Upper lobe of right lung (tissue), 1 donor: ENCODE measurements at regions not wholly inside any gene's neighbourhood (a gene's known extent, or its start where the extent isn't known, plus 50 kb on each side); places are given as distances from the start of the nearest gene placed in this dataset.

Experiments used
- ATAC-seq: fragments of 200-7000 bp; cut with Tn5 transposase; one replicate; pipeline ENCODE4 v1.9.1; 2020; ENCODE audit warnings: mild to moderate bottlenecking, moderate library complexity
- DNase-seq: peaks from one replicate; pipeline ENCODE4 v3.0.0-alpha.2; 2020
- H3K27ac ChIP-seq: fragments of 200-600 bp; one replicate; pipeline ENCODE4 v1.8.0; 2022
- H3K27me3 ChIP-seq: fragments of 200-600 bp; one replicate; pipeline ENCODE4 v1.8.0; 2022; ENCODE audit warnings: mild to moderate bottlenecking
- H3K36me3 ChIP-seq: fragments of 200-600 bp; one replicate; pipeline ENCODE4 v1.8.0; 2022
- H3K4me1 ChIP-seq: fragments of 200-600 bp; one replicate; pipeline ENCODE4 v1.8.0; 2022
- H3K4me3 ChIP-seq: fragments of 200-600 bp; one replicate; pipeline ENCODE4 v1.8.0; 2022; ENCODE audit warnings: mild to moderate bottlenecking
- H3K9me3 ChIP-seq: fragments of 200-600 bp; one replicate; pipeline ENCODE4 v1.8.0; 2022
- CTCF ChIP-seq: fragments of 200-600 bp; IDR thresholded peaks from one replicate; pipeline ENCODE4 v1.8.0; 2022; ENCODE audit warnings: antibody characterized with exemption
- intact Hi-C: fragments of 100-400 bp; cut with DNase I; formaldehyde crosslinking; loops from one replicate; pipeline ENCODE4 v1.11.0; 2022
- donor health status: DM: no; HTN: yes; CAD: no; lungs with severe emphysema.

GRCh38 chr15:59917504-59918157, 86.5 kb upstream of the FOXB1 start:
- ATAC-seq (peak; percentile 97), DNase-seq (peak; percentile 73)
- H3K4me3 ChIP-seq, result no peak overlapping the region
- no peaks in the 10 kb centered on the region for H3K9me3 ChIP-seq
- no peak overlapping the region for H3K27ac ChIP-seq
- peaks cover 13% of the 10 kb centered on the region for H3K27me3 ChIP-seq
- peak; percentile 45 for TF ChIP-seq CTCF
- no peaks in the 10 kb centered on the region for H3K36me3 ChIP-seq
- intact Hi-C loops, result no loop called here
- no peaks in the 10 kb centered on the region for H3K4me1 ChIP-seq

- intact Hi-C loops, result no loop called here
- Histone ChIP-seq H3K9me3 (no peaks in the 10 kb centered on the region), H3K4me1 (no peaks in the 10 kb centered on the region), H3K4me3 (no peak overlapping the region), H3K27me3 (peaks cover 40% of the 10 kb centered on the region), H3K27ac (no peak overlapping the region), H3K36me3 (no peaks in the 10 kb centered on the region)
- DNase-seq (no peak), ATAC-seq (no peak)
- no peak for TF ChIP-seq CTCF
These were observed 98.1 kb upstream of the FOXB1 start for GRCh38 chr15:59906046-59906445.

GRCh38 chr15:59905176-59905575, 98.9 kb upstream of the FOXB1 start:
- Histone ChIP-seq H3K27ac (no peak overlapping the region), H3K9me3 (no peaks in the 10 kb centered on the region), H3K4me3 (no peak overlapping the region), H3K36me3 (no peaks in the 10 kb centered on the region), H3K27me3 (peaks cover 46% of the 10 kb centered on the region), H3K4me1 (no peaks in the 10 kb centered on the region)
- TF ChIP-seq CTCF, result no peak
- intact Hi-C loops, result no loop called here
- no peak for ATAC-seq
- no peak for DNase-seq

GRCh38 chr15:59904450-59905135, 99.5 kb upstream of the FOXB1 start:
- DNase-seq (no peak), ATAC-seq (peak; percentile 65)
- peaks cover 50% of the 10 kb centered on the region for H3K27me3 ChIP-seq
- no peaks in the 10 kb centered on the region for H3K4me1 ChIP-seq
- H3K36me3 ChIP-seq, result no peaks in the 10 kb centered on the region
- intact Hi-C loops, result no loop called here
- no peak overlapping the region for H3K27ac ChIP-seq
- no peaks in the 10 kb centered on the region for H3K9me3 ChIP-seq
- H3K4me3 ChIP-seq, result no peak overlapping the region
- TF ChIP-seq CTCF, result no peak

GRCh38 chr15:59896663-59897074, 107.4 kb upstream of the FOXB1 start:
- H3K27me3 ChIP-seq, result peaks cover 13% of the 10 kb centered on the region
- TF ChIP-seq CTCF, result no peak
- H3K27ac ChIP-seq, result no peak overlapping the region
- intact Hi-C loops, result no loop called here
- no peak for DNase-seq
- ATAC-seq, result no peak
- no peaks in the 10 kb centered on the region for H3K4me1 ChIP-seq
- H3K36me3 ChIP-seq, result no peaks in the 10 kb centered on the region
- no peak overlapping the region for H3K4me3 ChIP-seq
- no peaks in the 10 kb centered on the region for H3K9me3 ChIP-seq
